Prostate gland (tissue), 2 donors: ENCODE measurements at regions not wholly inside any gene's neighbourhood (a gene's known extent, or its start where the extent isn't known, plus 50 kb on each side); places are given as distances from the start of the nearest gene placed in this dataset.

Experiments
- DNase-seq: peaks from one replicate; pipeline ENCODE4 v3.0.0-alpha.2; 2019; ENCODE audit warnings: low spot score
- H3K27ac ChIP-seq, 2 donors: fragments of 200-600 bp; sonication (generic); 2 replicates each; pipeline ENCODE4 v1.5.1; 2017 to 2019
- H3K27me3 ChIP-seq: fragments of 200-600 bp; sonication (generic); replicated peaks from 2 replicates; pipeline ENCODE4 v1.5.1; 2019; ENCODE audit not compliant: insufficient read depth
- H3K36me3 ChIP-seq, 2 donors: fragments of 200-600 bp; sonication (generic); 1 replicate in 1 of 2; 2 replicates in 1 of 2; pipeline versions ENCODE4 v1.5.1 to v1.8.1; 2017 to 2019
- H3K4me1 ChIP-seq: fragments of 200-600 bp; sonication (generic); replicated peaks from 2 replicates; pipeline ENCODE4 v1.5.1; 2019
- H3K4me3 ChIP-seq, 2 donors: fragments of 200-600 bp; sonication (generic); 2 replicates each; pipeline ENCODE4 v1.5.1; 2017 to 2019
- H3K9me3 ChIP-seq: fragments of 200-600 bp; sonication (generic); 2 replicates; pipeline ENCODE4 v1.5.1; 2017
- POLR2A ChIP-seq: fragments of 450-650 bp; IDR thresholded peaks from one replicate; pipeline ENCODE4 v1.6.1; 2016; ENCODE audit warnings: antibody characterized with exemption, mild to moderate bottlenecking
- POLR2AphosphoS5 ChIP-seq: sonication (generic); formaldehyde crosslinking; IDR thresholded peaks from one replicate; pipeline ENCODE4 v1.6.1; 2017; ENCODE audit warnings: antibody characterized with exemption
- WGBS: methylation state at CpG from one replicate; pipeline ENCODE4 v1.1.5; 2018; 5-methylcytosine and 5-hydroxymethylcytosine counted together
- intact Hi-C: fragments of 100-400 bp; cut with DNase I; formaldehyde crosslinking; loops from one replicate; pipeline ENCODE4 v1.14.2; 2022
- TF ChIP-seq, protein P1 (sequence below), 4 experiments: fragments of 200-600 bp in 2 of 4; fragments of 450-650 bp in 2 of 4; sonication (generic) in 2 of 4; IDR thresholded peaks; 1 replicate in 3 of 4; 2 replicates in 1 of 4; pipeline ENCODE4 v1.5.1; 2016 to 2019; ENCODE audit warnings: antibody characterized with exemption in 4 of 4, mild to moderate bottlenecking in 2 of 4, moderate library complexity in 2 of 4

DNA sequence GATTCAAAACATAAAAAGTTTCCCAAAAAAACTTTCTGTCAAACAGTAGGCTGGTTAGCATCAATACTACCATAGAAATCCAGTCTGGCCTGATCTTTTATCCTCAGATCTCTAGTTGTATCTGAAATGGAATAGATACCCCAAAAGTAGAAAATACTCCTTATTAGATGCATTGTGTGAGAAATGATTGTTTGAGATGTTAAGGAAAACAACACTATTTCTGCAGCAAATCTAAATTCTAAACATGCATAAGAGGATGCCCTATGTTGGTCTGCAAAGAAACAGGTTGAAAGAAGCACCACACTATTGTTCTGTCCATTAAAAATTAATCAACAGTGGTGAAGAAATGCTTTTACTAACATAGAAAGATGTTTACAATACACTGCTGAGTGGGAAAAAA is 121.0 kb downstream of the NPY start:
- TF ChIP-seq, protein P1, sequence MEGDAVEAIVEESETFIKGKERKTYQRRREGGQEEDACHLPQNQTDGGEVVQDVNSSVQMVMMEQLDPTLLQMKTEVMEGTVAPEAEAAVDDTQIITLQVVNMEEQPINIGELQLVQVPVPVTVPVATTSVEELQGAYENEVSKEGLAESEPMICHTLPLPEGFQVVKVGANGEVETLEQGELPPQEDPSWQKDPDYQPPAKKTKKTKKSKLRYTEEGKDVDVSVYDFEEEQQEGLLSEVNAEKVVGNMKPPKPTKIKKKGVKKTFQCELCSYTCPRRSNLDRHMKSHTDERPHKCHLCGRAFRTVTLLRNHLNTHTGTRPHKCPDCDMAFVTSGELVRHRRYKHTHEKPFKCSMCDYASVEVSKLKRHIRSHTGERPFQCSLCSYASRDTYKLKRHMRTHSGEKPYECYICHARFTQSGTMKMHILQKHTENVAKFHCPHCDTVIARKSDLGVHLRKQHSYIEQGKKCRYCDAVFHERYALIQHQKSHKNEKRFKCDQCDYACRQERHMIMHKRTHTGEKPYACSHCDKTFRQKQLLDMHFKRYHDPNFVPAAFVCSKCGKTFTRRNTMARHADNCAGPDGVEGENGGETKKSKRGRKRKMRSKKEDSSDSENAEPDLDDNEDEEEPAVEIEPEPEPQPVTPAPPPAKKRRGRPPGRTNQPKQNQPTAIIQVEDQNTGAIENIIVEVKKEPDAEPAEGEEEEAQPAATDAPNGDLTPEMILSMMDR (IDR thresholded peaks at IDR 0.05), result no peak
- TF ChIP-seq POLR2AphosphoS5 (no peak), POLR2A (no peak)
- no peaks in the 10 kb centered on the region for H3K4me1 ChIP-seq
- H3K27ac ChIP-seq, result no peak overlapping the region
- no peaks in the 10 kb centered on the region for H3K27me3 ChIP-seq
- no peak overlapping the region for H3K4me3 ChIP-seq
- H3K9me3 ChIP-seq, result no peaks in the 10 kb centered on the region
- no peaks in the 10 kb centered on the region for H3K36me3 ChIP-seq
- intact Hi-C loops, result loop anchor here (10.0 kb wide), 1 partner anchor 260 kb away; no protein-coding TSS in a partner anchor
- no peak for DNase-seq

DNA sequence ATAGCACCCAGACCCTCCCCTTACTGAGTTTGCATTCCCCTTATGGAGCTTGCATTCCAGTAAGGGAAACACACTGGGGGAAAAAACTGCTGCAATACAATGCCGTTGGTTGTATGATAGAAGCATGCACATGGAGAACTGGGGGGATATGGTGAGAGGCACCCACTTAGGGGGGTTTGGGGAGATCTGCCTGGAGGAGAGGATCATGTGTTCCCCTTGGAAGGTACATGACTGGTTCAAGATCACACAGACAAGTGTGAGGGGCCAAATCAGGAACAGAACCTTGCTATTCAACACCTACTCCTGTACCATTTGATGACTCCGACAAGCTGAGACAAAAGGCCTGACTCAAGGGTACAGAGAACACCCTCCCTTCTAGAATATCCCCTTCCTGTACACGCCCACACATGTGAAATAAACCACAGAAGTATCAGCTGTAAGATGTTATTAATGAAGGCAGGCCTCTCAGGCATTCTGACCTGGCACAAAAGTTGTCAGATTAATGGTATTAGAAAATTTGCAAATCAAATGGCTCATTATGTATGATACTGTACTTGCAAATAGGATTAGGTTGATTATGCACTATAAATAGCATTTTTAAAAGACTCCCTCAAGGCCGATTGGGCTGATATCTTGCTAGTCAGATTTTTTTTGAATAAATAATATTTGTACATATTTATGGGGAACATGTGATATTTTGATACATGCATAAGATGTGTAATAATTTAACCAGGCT is 122.2 kb downstream of the NPY start:
- no peak for DNase-seq
- H3K36me3 ChIP-seq, result no peaks in the 10 kb centered on the region
- H3K4me1 ChIP-seq, result no peaks in the 10 kb centered on the region
- no peak overlapping the region for H3K27ac ChIP-seq
- 61% methylated on average over 4 of the region's 4 CpGs for WGBS
- intact Hi-C loops, result loop anchor here (10.0 kb wide), 1 partner anchor 259 kb away; no protein-coding TSS in a partner anchor
- TF ChIP-seq POLR2AphosphoS5, result no peak
- H3K4me3 ChIP-seq, result no peak overlapping the region
- no peaks in the 10 kb centered on the region for H3K27me3 ChIP-seq
- H3K9me3 ChIP-seq, result no peaks in the 10 kb centered on the region

DNA sequence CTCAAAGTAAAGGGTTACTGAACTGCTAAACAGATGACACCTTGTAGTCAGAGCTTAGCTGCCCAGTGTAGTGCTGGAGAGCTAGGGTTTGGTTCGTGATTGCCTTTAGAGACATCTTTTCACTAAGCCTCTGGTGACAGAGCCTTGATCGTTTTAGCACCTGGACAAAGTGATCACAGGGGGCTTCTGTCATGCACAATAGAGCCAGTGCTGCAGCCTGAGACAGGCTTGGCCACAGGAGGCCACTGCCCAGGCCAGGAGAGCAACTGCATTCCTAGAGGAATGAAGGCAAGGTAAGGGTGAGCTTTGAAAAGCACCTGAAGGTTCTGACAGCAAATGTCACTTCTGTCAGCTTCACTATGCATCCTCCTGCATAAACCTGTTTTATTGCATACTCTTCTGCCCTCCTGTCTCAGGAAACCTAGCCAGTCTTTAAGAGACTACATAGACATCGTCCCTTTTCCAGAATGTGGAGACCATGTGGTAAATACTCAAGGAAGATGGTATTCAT is 122.9 kb downstream of the NPY start:
- 40% methylated on average over 3 of the region's 3 CpGs for WGBS
- Histone ChIP-seq H3K9me3 (no peaks in the 10 kb centered on the region), H3K27me3 (no peaks in the 10 kb centered on the region), H3K36me3 (no peaks in the 10 kb centered on the region), H3K27ac (no peak overlapping the region), H3K4me3 (no peak overlapping the region), H3K4me1 (no peaks in the 10 kb centered on the region)
- DNase-seq, result no peak
- TF ChIP-seq, protein P1 (IDR thresholded peaks at IDR 0.05), result no peak
- no peak for TF ChIP-seq POLR2A
- TF ChIP-seq POLR2AphosphoS5, result no peak
- intact Hi-C loops, result loop anchor here (10.0 kb wide), 1 partner anchor 258 kb away; no protein-coding TSS in a partner anchor

DNA sequence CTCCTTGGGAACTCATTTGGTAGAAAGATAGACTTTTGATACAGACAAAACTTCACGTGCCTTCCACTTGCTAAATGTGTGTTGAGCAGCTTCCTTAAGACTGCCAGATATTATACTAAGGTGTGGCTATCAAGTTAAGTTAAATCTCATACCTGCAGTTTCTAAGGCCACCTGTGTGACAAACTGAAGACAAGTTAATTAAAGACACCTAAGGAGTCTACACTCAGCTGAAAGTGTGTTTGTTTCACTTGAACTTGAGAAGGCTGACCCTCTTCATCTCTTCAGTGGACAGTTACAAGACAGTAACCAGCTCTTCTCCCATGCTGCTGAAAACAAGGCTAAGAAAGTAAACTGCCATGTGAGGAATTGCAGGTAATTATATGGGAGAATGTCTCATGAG is 124.0 kb downstream of the NPY start:
- DNase-seq, result no peak
- Histone ChIP-seq H3K4me3 (no peak overlapping the region), H3K9me3 (no peaks in the 10 kb centered on the region), H3K4me1 (no peaks in the 10 kb centered on the region), H3K36me3 (no peaks in the 10 kb centered on the region), H3K27ac (no peak overlapping the region), H3K27me3 (no peaks in the 10 kb centered on the region)
- WGBS, result 80% methylated on average over 1 of the region's 1 CpG
- intact Hi-C loops, result loop anchor here (10.0 kb wide), 1 partner anchor 257 kb away; no protein-coding TSS in a partner anchor
- TF ChIP-seq POLR2A, result no peak
- TF ChIP-seq, protein P1 (IDR thresholded peaks at IDR 0.05), result no peak
- no peak for TF ChIP-seq POLR2AphosphoS5

DNA sequence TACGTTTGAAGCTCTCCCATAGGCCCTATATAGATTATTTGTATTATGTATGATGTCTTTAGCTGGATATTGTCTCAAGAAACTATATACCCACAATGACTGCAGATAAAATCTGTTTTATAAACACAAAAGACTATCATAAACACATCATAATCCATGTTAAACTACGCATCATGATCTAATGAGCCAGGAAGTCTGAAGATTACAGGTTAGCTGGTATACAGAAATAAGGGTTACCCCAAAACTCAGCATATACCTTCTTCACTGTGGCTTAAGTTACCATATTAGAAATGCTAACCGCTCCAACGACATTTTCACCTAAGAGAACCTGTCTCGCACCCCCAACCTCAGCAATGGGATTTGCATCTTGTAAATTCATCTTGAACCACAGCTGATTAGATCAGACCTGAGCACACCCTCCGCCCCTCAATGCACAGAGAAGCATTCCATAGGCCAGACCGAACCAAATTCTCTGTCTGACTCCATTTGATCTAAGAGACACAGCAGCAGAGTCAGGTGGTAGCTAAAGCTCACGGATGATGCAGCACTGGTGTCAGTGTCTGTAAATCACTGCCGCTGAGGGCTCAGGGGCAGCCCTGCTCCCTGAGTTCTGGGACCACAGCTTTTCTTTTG is 124.9 kb downstream of the NPY start:
- no peaks in the 10 kb centered on the region for H3K27me3 ChIP-seq
- TF ChIP-seq, protein P1 (IDR thresholded peaks at IDR 0.05), result no peak
- TF ChIP-seq POLR2A (no peak), POLR2AphosphoS5 (no peak)
- no peak for DNase-seq
- no peaks in the 10 kb centered on the region for H3K9me3 ChIP-seq
- H3K36me3 ChIP-seq, result no peaks in the 10 kb centered on the region
- no peaks in the 10 kb centered on the region for H3K4me1 ChIP-seq
- WGBS, result 79% methylated on average over 9 of the region's 9 CpGs
- no peak overlapping the region for H3K4me3 ChIP-seq
- intact Hi-C loops, result loop anchor here (10.0 kb wide), 1 partner anchor 256 kb away; no protein-coding TSS in a partner anchor
- no peak overlapping the region for H3K27ac ChIP-seq
